Activated B cell treated with CpG ODN at 0.5 μM for 24 hours (primary cell): ENCODE measurements at regions not wholly inside any gene's neighbourhood (a gene's known extent, or its start where the extent isn't known, plus 50 kb on each side); places are given as distances from the start of the nearest gene placed in this dataset.

Source experiments
- ATAC-seq: fragments of 200-7000 bp; cut with Tn5 transposase; one replicate; pipeline ENCODE4 v1.10.0; 2021; ENCODE audit warnings: low read depth, mild to moderate bottlenecking, moderate library complexity
- CTCF ChIA-PET: fragments of 350-600 bp; sonication (Branson Sonifier 250); formaldehyde crosslinking; loops from one replicate; lab custom pipeline; 2021; ENCODE audit warnings: antibody characterized with exemption; lab: Charles Lee
- POLR2A ChIA-PET: fragments of 350-600 bp; sonication (Branson Sonifier 250); formaldehyde crosslinking; loops from one replicate; lab custom pipeline; 2021; ENCODE audit warnings: antibody characterized with exemption; lab: Charles Lee
- DNase-seq: peaks from one replicate; pipeline ENCODE4 v3.0.0; 2022
- H3K27ac Mint-ChIP-seq: one replicate; pipeline ENCODE4 v1.8.0; 2020; ENCODE audit warnings: mixed read lengths
- H3K27me3 Mint-ChIP-seq: one replicate; pipeline ENCODE4 v1.8.0; 2021; ENCODE audit warnings: mixed read lengths
- H3K36me3 Mint-ChIP-seq: one replicate; pipeline ENCODE4 v1.8.0; 2021; ENCODE audit warnings: low read depth, mixed read lengths
- H3K4me1 Mint-ChIP-seq: one replicate; pipeline ENCODE4 v1.8.0; 2021; ENCODE audit warnings: mixed read lengths
- H3K4me3 Mint-ChIP-seq: one replicate; pipeline ENCODE4 v1.8.0; 2020; ENCODE audit warnings: mild to moderate bottlenecking, mixed read lengths
- H3K9me3 Mint-ChIP-seq: one replicate; pipeline ENCODE4 v1.8.0; 2020; ENCODE audit warnings: mixed read lengths
- intact Hi-C: fragments of 100-400 bp; cut with micrococcal nuclease; formaldehyde crosslinking; loops from one replicate; pipeline ENCODE4 v1.15.1; 2024
- TF ChIP-seq, protein P1 (sequence below): fragments of 200-600 bp; IDR thresholded peaks from one replicate; pipeline ENCODE4 v1.8.0; 2022; ENCODE audit warnings: antibody characterized with exemption, mild to moderate bottlenecking

DNA sequence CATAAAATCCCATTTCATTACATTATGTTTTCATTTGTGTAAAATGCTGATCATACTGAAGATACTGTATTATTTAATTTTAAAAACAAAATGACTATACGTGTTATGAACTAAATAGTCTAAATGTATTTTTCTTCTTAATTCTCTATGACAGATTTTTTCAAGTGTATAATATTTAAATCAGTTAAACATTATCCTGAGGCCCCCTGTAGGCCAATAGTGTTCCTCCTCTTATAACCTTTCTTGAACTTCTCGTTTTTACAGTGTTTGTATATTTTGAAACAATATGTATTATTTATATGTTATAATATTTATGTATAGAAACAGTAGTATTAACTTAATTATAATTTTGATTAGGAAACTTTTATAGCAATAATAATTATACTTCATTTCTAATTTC is 151.1 kb upstream of the CHORDC1 start:
- TF ChIP-seq, protein P1, sequence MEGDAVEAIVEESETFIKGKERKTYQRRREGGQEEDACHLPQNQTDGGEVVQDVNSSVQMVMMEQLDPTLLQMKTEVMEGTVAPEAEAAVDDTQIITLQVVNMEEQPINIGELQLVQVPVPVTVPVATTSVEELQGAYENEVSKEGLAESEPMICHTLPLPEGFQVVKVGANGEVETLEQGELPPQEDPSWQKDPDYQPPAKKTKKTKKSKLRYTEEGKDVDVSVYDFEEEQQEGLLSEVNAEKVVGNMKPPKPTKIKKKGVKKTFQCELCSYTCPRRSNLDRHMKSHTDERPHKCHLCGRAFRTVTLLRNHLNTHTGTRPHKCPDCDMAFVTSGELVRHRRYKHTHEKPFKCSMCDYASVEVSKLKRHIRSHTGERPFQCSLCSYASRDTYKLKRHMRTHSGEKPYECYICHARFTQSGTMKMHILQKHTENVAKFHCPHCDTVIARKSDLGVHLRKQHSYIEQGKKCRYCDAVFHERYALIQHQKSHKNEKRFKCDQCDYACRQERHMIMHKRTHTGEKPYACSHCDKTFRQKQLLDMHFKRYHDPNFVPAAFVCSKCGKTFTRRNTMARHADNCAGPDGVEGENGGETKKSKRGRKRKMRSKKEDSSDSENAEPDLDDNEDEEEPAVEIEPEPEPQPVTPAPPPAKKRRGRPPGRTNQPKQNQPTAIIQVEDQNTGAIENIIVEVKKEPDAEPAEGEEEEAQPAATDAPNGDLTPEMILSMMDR: no peak
- no peak overlapping the region for H3K4me3 Mint-ChIP-seq
- no peak for DNase-seq
- peaks cover 2% of the 10 kb centered on the region for H3K9me3 Mint-ChIP-seq
- no peaks in the 10 kb centered on the region for H3K27me3 Mint-ChIP-seq
- no peak for ATAC-seq
- intact Hi-C loops: no loop called here
- ChIA-PET POLR2A (no interaction called here), CTCF (no interaction called here)
- H3K27ac Mint-ChIP-seq: no peak overlapping the region
- H3K36me3 Mint-ChIP-seq: no peaks in the 10 kb centered on the region
- no peaks in the 10 kb centered on the region for H3K4me1 Mint-ChIP-seq

DNA sequence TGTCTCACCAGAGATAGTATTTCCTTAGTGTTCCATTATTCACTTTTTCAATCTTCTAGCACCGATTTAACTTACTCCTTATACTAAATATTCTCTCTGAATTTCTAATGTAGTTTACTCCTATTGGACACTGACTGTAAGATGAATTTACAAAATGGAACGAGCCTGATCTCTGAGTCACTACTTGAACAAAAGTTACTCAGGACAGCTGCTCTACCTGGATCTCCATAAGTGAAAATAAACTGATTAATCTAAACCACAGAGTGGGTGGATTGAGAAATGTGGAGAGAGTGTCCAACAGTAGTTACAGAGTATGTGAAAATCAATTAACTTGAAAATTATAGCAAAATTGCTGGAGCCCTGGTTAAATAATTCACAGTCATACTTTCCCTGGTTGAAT is 141.7 kb upstream of the CHORDC1 start:
- H3K27me3 Mint-ChIP-seq: no peaks in the 10 kb centered on the region
- no peak for DNase-seq
- no peak overlapping the region for H3K27ac Mint-ChIP-seq
- H3K4me3 Mint-ChIP-seq: no peak overlapping the region
- no peaks in the 10 kb centered on the region for H3K36me3 Mint-ChIP-seq
- intact Hi-C loops: no loop called here
- CTCF ChIA-PET: no interaction called here
- POLR2A ChIA-PET: no interaction called here
- ATAC-seq: no peak
- H3K4me1 Mint-ChIP-seq: no peaks in the 10 kb centered on the region
- H3K9me3 Mint-ChIP-seq: peaks cover 4% of the 10 kb centered on the region
- TF ChIP-seq, protein P1: no peak

DNA sequence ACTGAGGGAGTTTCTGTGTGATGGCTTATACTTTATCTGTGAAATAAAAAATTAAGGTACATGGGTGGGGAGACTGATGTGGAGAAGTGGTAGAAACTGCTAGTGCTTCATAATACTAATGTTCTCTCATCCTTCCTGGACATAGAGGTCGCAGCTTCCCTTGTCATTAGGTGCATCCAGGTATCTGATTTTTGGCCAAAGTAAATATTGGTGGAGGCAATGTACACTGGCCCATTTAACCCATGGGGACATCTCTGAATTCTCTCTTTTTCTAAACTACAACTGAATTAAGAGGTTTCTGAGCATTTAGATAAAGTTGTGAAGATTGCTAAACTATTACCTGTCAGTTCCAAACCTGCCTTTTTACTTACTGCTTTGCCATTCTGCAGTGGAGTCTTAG is 140.9 kb upstream of the CHORDC1 start:
- no peak for ATAC-seq
- no peaks in the 10 kb centered on the region for H3K36me3 Mint-ChIP-seq
- DNase-seq: no peak
- H3K4me1 Mint-ChIP-seq: no peaks in the 10 kb centered on the region
- H3K27me3 Mint-ChIP-seq: no peaks in the 10 kb centered on the region
- H3K27ac Mint-ChIP-seq: no peak overlapping the region
- H3K9me3 Mint-ChIP-seq: peaks cover 4% of the 10 kb centered on the region
- ChIA-PET CTCF (no interaction called here), POLR2A (no interaction called here)
- intact Hi-C loops: no loop called here
- H3K4me3 Mint-ChIP-seq: no peak overlapping the region
- TF ChIP-seq, protein P1: no peak

DNA sequence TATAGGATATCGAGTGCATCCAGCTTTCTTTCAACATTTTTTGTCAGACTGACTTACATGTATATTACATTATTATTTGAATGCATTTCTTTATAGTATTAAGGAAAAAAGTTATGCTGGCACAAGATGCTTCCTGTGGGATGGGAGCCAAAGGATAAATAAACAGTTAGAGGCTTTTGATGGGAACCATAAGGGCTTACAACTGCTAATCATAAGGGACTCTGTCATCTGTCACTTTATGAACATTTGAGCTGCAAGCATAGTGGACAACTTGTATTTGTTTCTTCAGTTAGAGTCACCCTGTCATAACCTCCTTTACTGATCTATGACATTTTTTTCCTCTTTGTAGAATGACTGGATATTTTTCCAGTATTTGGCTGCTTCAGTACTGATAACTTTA is 132.4 kb upstream of the CHORDC1 start:
- no peaks in the 10 kb centered on the region for H3K4me1 Mint-ChIP-seq
- H3K4me3 Mint-ChIP-seq: no peak overlapping the region
- no peaks in the 10 kb centered on the region for H3K36me3 Mint-ChIP-seq
- POLR2A ChIA-PET: no interaction called here
- H3K27ac Mint-ChIP-seq: no peak overlapping the region
- intact Hi-C loops: no loop called here
- CTCF ChIA-PET: no interaction called here
- H3K27me3 Mint-ChIP-seq: no peaks in the 10 kb centered on the region
- TF ChIP-seq, protein P1: no peak
- ATAC-seq (no peak), DNase-seq (no peak)
- peaks cover 4% of the 10 kb centered on the region for H3K9me3 Mint-ChIP-seq

DNA sequence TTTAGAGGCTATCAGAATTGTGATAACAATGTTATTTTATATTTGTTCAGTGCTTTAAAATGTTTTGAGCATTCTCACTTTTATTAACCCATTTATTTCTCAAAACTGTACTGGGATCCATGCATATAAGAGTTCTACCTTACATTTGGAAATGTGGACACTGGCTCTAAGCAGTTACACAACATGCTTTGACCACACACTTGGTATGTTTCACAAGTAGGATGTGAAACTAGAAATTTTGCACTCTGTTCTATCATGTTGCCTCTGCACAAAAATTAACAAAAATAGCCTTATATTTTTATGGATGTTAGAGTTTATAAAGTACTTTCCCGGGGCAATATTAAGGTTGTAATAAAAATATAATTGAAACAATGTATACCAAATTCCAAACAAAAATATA is 126.9 kb upstream of the CHORDC1 start:
- no peaks in the 10 kb centered on the region for H3K36me3 Mint-ChIP-seq
- CTCF ChIA-PET: no interaction called here
- no peak for DNase-seq
- no peaks in the 10 kb centered on the region for H3K4me1 Mint-ChIP-seq
- H3K27me3 Mint-ChIP-seq: no peaks in the 10 kb centered on the region
- intact Hi-C loops: no loop called here
- H3K9me3 Mint-ChIP-seq: no peaks in the 10 kb centered on the region
- TF ChIP-seq, protein P1: no peak
- H3K4me3 Mint-ChIP-seq: no peak overlapping the region
- no peak for ATAC-seq
- no peak overlapping the region for H3K27ac Mint-ChIP-seq
- POLR2A ChIA-PET: no interaction called here
